HG03175 (cell line): ENCODE measurements at regions not wholly inside any gene's neighbourhood (a gene's known extent, or its start where the extent isn't known, plus 50 kb on each side); places are given as distances from the start of the nearest gene placed in this dataset.
A peak's percentile ranks its signal among the peaks of the same experiment; 100 is the strongest.

Experiments used
- ATAC-seq: cut with Tn5 transposase; IDR thresholded peaks from one replicate; pipeline ENCODE4 v1.9.1; 2021; ENCODE audit warnings: mild to moderate bottlenecking, moderate library complexity; ENCODE audit not compliant: unreplicated experiment

DNA sequence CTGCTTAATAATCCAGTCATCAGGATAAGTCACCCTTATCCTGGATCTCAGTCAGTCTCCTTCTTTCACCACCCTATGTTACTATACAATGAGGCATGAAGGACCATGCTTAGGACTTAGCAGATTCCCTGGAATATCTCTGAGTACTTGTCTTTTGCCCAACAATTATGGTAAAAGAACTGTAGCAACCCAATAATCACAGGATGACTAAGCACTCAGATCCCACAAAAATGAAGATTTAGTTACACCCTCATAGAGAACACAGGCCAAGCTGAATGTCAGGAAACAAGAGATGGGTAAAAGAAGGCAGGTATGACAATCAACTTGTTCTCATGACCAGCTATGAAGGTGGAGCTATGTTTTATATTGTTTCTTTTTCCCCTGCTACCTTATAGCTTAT lies 91.4 kb downstream of the EDN1 start:
- ATAC-seq: no peak

DNA sequence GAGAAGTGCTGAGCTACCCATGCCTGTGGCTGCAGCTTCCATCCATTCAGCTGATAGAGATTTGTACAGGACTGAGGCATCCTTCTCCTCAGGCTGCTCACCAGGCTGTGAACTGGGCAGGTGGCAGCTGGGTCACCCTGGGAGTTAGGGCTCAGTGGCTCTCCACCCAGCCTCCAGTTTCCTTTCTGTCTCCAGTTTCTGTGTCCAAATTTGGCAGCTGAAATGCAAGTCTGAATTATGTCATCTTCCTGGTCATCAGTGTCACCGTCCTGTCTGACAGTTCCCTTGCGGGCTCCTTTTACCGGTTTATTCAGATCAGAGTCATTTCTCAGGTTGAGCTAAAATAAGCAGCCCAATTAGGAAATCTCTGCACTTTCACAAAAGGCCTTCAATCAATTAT lies 93.3 kb downstream of the EDN1 start:
- peak; percentile 93 for ATAC-seq

DNA sequence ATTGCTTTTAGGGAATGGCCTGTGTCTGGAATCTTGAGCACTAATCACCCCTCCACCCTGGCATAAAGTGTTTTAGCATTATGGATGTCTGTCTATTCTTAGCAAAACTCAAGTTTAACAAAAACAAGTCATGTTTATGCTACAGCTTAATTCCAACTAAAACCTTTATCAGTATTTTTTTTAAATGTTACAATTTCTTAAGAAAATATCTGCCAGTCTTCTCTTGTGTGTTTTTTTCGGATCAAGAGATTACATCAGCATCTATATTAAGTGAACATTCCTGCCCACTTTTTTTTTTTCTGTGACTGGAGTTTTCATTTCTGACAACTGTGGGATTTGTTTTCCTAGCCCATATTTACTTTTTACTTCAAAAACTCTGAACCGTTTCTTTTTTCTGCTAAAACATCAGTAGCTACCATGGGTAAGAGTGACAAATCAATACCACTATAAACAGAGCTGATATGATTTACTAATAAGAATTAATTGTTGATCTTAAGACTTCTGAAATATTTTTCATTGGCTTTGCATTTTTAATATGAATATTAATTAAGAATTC lies 94.3 kb downstream of the EDN1 start:
- no peak for ATAC-seq

DNA sequence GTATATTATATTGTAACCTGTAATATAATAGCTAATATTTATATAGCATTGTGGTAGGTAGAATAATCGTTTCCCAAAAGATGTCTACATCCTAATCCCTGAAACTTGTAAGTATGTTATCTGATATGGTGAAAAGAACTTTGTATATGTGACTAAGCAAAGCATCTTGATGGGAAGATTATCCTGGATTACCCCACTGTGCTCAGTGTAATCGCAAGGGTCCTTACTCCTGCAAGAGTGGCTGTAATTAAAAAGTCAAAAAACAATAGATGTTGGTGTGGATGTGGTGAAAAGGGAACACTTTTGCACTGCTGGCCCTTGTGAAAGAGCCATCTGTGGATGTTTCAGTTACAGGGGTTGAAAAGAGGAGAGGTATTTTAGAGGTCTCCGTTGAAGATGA lies 95.2 kb downstream of the EDN1 start:
- ATAC-seq: no peak

DNA sequence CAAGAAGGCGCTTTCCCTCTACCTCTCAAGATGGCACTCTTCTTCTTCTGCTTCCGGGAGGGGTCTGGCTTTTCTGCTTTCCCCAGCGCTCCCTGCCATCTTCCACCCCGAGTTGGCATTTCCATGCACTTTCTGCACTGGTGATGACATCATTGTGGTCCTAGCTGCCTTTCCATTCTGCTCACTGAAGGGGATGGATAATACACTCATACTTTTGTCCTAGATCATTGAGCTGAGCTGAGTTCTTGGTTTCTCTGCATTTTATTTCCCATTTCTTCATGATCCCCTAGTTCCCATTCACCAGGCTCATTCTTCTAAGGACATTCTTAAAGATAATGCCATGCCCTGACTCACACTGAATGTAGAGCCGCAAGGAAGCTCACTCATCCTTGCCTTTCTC lies 96.7 kb downstream of the EDN1 start:
- no peak for ATAC-seq

DNA sequence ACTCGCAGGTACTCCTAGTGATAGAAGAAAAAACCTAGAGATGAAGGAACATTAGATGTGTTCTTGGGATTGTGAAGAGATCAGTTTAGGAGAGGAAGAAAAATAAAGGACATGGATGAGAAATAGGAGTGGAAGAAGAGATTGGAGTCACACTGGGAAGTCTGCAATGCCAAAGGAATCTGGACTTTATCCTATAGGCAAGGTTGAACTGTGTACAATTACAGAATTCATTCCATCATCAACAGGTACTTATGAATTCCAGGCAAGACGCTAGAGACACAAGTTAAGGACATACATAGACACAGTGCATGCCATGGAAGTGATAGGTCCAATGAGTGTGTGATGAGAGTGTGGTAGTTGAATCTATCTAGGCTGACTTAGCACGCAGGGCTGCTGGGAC lies 101.3 kb downstream of the EDN1 start:
- no peak for ATAC-seq

DNA sequence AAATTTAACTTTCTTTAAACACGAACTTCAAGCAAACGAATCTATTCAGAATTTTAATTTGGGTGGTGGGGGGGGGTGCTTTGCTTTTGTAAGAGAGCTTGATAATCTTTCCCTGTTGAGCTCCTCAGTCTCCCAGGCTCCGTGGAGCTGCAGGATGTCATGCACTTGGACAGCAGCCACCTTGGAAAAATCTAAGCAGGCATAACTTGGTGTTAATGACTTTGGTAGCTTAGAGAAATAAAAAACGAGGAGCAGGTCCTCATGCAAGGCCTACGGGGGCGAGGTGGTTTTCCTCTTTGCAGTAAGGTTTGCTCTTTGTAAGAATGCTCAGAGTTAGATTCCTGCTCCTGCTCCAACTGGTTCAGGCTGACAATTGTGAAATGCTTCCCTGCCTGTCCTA lies 102.3 kb downstream of the EDN1 start:
- no peak for ATAC-seq

DNA sequence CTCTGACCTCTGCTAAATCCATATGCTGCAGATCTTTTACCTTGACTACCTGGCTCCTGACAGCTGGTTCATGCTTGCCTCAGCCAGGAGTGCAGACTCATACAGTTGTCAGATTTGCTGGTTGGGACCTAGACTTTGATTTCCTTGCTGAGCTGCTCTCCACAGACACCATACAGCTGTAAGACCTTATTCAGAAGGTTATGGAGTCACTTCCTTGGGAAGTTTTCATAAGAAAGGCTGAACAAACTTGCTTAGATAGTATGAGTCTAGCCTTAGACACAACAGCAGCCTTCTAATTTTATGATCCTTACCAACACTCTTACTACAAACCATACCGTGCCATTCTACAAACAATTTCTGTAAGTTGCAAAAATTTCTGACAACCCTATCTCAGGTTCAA lies 102.9 kb downstream of the EDN1 start:
- no peak for ATAC-seq

DNA sequence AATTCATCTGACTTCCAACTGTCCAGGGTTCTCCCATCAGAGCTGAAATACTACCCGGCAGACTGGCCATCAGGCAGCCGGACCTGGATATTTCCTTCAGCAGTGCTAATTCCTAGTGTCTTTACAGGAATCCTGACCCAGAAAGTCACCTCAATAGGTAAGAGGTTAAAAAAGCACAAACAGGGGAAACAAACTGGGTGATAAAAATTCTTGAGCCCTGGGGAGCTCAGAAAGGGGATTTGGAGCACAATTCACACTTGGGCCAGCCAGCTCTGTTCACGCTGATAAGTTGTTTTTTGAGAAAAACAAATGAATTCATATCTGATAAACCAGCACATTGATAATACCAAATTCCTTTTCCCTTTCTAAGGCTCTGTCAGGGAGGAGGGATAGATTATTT lies 104.0 kb downstream of the EDN1 start:
- ATAC-seq: no peak

DNA sequence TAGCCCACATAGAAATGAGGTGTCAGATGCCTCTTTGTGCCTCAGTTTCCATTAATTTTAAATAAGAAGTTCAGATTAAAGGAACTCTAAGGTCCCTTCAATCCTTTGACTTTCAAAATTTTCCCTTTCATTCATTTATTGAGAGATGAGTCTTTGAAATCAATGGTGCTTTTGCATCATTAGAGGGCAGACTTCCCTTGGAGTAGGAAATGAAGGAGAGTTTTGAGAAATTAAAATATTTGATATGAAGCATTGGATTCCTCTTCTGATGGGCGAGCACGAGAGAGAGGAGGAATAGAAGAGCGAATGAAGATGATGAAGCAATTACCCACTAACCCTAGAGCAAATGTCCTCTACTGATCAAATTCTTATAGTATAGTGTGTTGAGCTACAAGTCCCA lies 105.7 kb downstream of the EDN1 start:
- ATAC-seq: no peak

DNA sequence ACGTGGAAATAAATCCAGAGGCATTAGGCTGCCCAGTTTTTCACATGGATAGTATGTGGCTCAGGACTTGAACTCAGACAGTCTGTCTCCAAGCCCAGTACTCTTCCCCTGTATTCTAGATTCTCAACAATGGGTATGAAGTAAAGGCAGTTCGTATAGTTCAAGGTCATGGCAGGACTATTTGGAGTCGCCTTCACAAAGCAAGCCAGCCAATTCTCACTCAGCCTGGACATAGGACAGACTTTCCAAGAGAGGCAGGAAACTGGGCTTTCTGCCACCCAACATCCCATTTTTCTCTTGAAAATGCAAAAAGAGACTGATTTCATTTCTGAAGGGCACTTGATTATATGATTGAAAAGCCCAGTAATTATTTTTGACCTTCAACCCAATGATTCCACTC lies 111.0 kb downstream of the EDN1 start:
- ATAC-seq: no peak

DNA sequence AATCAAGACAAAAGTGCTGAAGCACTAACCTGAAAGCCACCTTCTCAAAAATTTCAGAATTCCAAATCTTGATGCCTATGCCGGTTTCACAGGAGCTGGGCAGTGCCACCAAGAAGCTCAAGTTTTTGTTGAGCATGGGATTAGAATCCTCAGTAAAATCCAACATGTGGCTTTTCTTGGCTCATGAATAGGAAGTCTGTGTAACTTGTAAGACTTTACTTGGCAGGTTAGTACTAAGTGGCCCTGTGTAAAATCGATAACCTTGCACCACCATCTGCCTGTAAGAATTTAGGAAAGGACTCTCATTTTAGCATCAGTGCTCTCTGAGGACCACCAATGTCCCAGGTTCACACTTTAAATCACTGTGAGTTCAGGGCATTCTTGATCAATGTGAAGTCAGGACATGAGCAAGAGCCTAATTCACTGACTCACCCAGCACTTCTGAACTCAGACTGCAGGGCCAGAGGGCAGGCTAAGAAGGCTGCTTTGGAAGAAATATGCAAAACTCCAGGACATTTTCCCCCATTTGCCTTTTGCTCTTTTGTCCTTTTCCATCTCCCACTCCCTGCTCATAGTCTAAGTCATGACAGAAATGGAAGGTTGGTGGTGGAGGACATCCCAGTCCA lies 113.2 kb downstream of the EDN1 start:
- ATAC-seq: no peak

DNA sequence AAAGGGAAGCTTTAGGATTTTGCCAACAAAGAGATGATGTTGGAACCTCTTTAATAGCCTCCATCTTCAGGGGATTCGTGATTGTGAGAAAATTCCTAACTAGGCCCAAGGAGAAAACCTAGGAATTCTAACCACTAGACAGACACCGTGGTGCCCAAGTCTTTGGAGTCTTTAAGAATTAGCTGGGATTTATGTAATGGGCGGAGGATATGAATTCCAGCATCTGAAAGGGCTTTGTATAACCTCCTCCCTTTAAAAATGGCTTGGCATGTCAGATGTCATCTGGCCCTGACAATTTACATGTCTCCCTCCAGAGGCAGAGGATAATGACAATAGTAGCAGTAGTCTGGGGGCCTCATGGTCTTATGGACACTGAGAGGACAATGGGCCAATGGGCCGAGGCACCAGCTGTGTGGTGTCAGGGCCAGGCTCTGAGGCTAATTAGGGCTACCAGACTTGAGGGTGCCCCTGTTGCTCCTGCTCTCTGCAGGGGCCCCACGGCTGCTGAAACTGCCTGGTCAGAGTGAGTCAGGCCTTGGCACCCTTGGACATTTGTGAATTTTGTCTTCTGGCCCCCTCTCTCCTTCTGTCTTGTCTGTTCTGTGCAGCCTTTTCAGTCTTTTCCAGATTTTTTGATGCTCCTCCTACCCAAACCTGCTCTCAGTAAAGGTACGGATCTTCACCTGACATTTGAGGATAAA lies 113.9 kb downstream of the EDN1 start:
- ATAC-seq: no peak

DNA sequence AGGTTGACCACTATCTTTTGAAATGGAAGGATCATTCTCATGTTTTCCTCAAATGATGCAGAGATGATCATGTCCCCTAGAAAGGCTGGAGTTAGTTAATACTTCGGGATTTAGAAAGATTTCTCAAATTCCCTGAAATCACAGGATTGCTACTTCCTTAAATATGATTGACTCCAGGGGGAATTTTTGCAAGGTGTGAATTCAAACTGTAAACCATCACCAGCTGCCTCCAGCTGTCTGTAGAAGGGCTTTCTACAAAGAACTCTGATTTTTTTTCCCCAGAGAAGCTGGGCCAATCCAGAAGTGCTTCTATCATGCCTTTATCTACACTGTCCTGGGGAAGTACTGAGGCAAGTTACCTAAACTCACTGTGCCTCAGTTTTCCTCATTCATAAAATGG lies 114.5 kb downstream of the EDN1 start:
- no peak for ATAC-seq

DNA sequence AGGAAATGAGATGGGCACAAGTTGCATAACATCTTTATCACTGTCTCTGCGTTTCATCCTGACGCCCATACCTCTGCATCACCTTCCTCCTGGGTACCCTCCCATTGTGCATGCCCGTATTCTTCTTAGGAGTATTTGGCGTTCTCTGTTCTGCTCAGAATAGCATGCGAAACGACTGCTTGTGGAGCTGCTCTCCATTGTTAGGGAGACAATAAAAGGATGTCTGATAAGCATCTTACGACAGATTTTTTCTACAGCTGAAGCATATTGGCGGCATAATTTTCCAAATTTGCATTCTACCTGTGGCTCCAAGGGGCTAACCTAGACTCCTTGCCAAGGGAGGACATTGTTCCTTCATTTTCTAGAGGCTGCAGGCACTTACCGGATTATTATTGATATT lies 118.6 kb downstream of the EDN1 start:
- ATAC-seq: no peak

DNA sequence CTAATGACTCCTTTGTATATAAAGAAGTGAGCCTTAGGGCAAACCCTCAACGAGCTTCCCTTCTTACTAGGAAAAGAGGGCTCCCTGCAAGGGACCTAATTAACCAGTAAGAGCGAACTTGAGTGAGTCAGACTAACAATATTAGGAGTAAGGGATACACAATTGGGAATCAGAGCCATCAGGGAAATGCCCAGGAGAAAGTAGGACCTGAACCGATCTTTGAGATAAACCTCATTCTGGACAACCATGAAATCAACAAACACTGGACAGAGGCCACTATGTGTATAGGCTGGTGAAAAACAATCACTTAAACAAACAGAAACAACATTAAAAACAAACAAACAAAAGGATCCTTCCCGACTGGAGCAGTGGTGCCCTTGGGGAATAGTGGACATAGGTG lies 120.8 kb downstream of the EDN1 start:
- no peak for ATAC-seq

DNA sequence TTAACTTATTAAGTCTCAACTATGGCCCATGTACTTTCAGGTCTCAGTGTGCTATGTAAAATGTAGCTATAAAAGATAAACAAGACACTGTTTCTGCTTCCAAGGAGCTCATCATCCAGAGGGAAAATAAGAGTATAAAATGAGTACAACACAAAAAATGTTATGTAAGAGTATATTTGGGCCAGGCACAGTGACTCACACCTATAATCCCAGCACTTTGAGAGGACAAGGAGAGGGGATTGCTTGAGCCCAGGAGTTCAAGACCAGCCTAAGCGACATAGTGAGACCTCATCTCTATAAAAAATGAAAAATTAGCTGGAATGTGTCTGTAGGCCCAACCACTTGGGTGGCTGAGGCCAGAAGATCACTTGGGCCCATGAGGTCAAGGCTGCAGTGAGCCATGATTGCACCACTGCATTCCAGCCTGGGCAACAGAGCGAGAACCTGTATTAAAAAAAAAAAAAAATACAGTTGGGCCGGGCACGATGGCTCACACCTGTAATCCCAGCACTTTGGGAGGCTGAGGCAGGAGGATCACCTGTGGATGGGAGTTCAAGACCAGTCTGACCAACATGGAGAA lies 124.0 kb downstream of the EDN1 start:
- no peak for ATAC-seq

DNA sequence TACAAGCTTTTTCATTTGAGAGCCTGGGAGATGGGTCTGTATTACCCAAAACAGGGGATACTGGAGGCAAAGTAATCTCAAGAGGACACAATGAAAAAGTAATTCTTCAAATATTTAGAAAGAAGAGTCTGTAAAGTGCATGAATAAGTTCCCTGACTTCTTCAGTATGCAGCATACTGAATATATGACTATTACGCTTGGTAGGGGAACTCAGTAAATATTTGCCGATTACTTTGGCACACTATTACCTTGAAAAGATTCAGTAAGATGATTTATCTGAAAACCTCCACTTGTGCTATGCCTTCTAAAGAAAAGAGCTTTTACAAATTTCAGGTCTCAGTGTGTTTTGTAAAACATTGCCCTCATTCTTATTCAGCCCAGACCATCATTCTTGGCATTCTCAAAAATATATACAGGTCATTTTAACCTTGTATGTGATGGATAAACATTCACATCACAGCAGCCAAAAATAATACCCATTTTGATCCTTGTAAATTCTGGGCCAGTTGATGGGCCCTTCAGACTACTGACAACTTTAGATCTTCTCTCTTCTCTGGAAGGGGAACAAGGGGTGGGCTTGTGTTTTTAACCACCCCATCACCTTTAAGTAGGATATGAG lies 125.9 kb downstream of the EDN1 start:
- ATAC-seq: no peak

DNA sequence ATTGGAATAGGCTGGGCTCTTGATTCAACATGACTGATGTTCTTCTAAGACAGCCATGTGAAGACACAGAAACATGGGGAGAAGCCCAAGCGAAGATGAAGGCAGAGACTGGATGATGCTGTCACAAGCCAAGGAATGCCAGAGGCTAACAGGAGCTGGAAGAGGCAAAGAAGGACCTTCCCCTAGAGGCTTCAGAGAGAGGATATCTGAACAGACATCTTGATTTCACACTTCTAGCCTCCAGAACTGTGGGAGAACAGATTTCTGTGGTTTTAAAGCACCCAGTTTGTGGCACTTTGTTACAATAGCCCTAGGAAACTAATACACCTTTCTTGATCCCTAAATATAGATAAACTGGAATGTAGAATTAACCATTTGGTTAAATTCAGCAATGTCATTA lies 127.0 kb downstream of the EDN1 start:
- no peak for ATAC-seq

DNA sequence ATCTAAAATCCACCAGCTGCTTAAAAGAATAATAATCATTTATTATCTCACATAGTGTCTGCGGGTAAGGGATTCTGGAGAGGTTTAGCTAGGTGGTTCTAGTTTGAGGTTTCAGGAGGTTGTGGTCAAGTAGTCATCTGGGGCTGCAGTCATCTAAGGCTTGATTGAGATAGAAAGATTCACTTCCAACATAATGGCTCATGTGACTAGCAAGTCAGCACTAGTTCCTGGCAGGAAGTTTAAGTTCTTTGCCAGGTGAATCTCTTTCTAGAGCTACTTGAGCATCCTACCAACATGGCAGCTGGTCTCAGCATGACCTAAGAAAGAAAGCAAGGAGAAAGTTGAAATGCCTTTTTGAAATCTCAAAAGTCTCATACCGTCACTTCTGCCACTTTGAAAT lies 128.8 kb downstream of the EDN1 start:
- ATAC-seq: no peak

DNA sequence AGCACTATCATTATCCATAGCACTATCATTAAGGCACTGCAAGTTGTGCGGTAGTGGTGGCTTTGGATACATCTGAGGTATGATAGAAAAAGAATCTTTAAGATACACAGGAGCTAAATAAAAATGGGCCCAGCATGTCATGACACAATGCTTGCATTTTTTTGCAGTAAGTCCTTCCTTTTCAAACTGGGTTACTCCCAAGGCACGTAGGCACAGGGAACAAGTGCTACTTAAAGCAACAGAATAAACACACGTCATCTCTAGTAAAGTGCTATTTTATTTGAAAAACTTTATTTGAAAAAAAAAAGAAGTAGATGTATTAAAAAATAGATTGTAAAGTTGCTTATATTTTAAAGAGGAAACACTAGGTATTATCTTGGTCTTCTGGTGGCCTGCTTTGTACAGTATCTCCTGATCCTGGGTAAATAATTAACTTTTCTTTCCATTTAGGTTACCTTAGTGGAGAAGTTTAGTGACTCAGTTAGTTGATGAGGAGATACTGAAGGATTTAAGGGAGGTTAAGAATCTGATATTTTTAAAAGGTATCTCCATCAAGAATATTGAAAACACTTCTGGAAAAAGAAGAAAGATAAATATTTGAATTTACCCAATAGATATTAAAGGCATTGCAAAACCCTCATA lies 129.6 kb downstream of the EDN1 start:
- ATAC-seq: no peak
